ENCODE measurements at regions not wholly inside any gene's neighbourhood (a gene's known extent, or its start where the extent isn't known, plus 50 kb on each side); places are given as distances from the start of the nearest gene placed in this dataset.

GRCh38 chr12:93015871-93016751, 87.0 kb upstream of the EEA1 start:
- DNase-seq (ENCODE audit: low read depth in 2 of 2): no peak

GRCh38 chr12:93016752-93017350, 87.8 kb upstream of the EEA1 start:
- no peak for DNase-seq (ENCODE audit: low read depth in 2 of 2)

GRCh38 chr12:93018610-93019009, 89.5 kb upstream of the EEA1 start:
- no peak for DNase-seq (ENCODE audit: low read depth in 2 of 2)

GRCh38 chr12:93019212-93019927, 90.3 kb upstream of the EEA1 start:
- no peak for DNase-seq (ENCODE audit: low read depth in 2 of 2)

GRCh38 chr12:93019975-93020630, 91.0 kb upstream of the EEA1 start:
- no peak for DNase-seq (ENCODE audit: low read depth in 2 of 2)

GRCh38 chr12:93020631-93021597, 91.8 kb upstream of the EEA1 start:
- no peak for DNase-seq (ENCODE audit: low read depth in 2 of 2)

GRCh38 chr12:93022603-93023340, 93.7 kb upstream of the EEA1 start:
- no peak for DNase-seq (ENCODE audit: low read depth in 2 of 2)

- DNase-seq (ENCODE audit: low read depth in 2 of 2): no peak
These were observed 96.3 kb upstream of the EEA1 start for GRCh38 chr12:93025145-93026103.

GRCh38 chr12:93027041-93027440, 97.9 kb upstream of the EEA1 start:
- no peak for DNase-seq (ENCODE audit: low read depth in 2 of 2)

- no peak for DNase-seq (ENCODE audit: low read depth in 2 of 2)
These were observed 100.0 kb upstream of the EEA1 start for GRCh38 chr12:93029091-93029490.

GRCh38 chr12:93031028-93031427, 101.9 kb upstream of the EEA1 start:
- no peak for DNase-seq (ENCODE audit: low read depth in 2 of 2)

GRCh38 chr12:93032758-93033157, 103.7 kb upstream of the EEA1 start:
- DNase-seq (ENCODE audit: low read depth in 2 of 2): no peak

- DNase-seq (ENCODE audit: low read depth in 2 of 2): no peak
These were observed 104.9 kb upstream of the EEA1 start for GRCh38 chr12:93033948-93034347.

GRCh38 chr12:93039062-93039461, 110.0 kb upstream of the EEA1 start:
- no peak for DNase-seq (ENCODE audit: low read depth in 2 of 2)

GRCh38 chr12:93039930-93040329, 110.8 kb upstream of the EEA1 start:
- DNase-seq (ENCODE audit: low read depth in 2 of 2): no peak

GRCh38 chr12:93040367-93040766, 111.3 kb upstream of the EEA1 start:
- DNase-seq (ENCODE audit: low read depth in 2 of 2): no peak

- no peak for DNase-seq (ENCODE audit: low read depth in 2 of 2)
These were observed 112.3 kb upstream of the EEA1 start for GRCh38 chr12:93041416-93041815.

- DNase-seq (ENCODE audit: low read depth in 2 of 2): no peak
These were observed 113.2 kb upstream of the EEA1 start for GRCh38 chr12:93042283-93042682.

GRCh38 chr12:93042684-93043083, 113.6 kb upstream of the EEA1 start:
- no peak for DNase-seq (ENCODE audit: low read depth in 2 of 2)

Data from stimulated activated CD4-positive, alpha-beta T cell treated with anti-CD3 and anti-CD28 coated beads, Interleukin-1b, Interleukin-23, amount 100 ng/mL, for 1 hour (primary cell).